CD14-positive monocyte (primary cell): ENCODE measurements at regions not wholly inside any gene's neighbourhood (a gene's known extent, or its start where the extent isn't known, plus 50 kb on each side); places are given as distances from the start of the nearest gene placed in this dataset.

Experiments used
- DNase-seq, 3 donors: peaks; one replicate each; pipeline ENCODE4 v3.0.0-alpha.2; 2011 to 2022
- H2AFZ ChIP-seq: 2 replicates; pipeline ENCODE4 v1.6.0; 2012; ENCODE audit warnings: mild to moderate bottlenecking, low read depth, low read length, inconsistent platforms; ENCODE audit not compliant: insufficient read depth, poor library complexity, severe bottlenecking
- H3K27ac ChIP-seq, 2 donors: 1 replicate in 1 of 2; 2 replicates in 1 of 2; pipeline ENCODE4 v1.5.1; 2012 to 2013; ENCODE audit warnings: low read length in 2 of 2, control low read depth in 1 of 2, inconsistent platforms in 1 of 2, low read depth in 1 of 2, mild to moderate bottlenecking in 1 of 2
- H3K27me3 ChIP-seq, 2 donors: one replicate each; pipeline versions ENCODE4 v1.6.0 to v1.6.1; 2011 to 2013; ENCODE audit warnings: low read length in 2 of 2; ENCODE audit not compliant: control insufficient read depth in 2 of 2, insufficient read depth in 2 of 2
- H3K36me3 ChIP-seq, 2 donors: replicated peaks in 1 of 2; 1 replicate in 1 of 2; 2 replicates in 1 of 2; pipeline versions ENCODE4 v1.5.1 to v1.6.1; 2012 to 2013; ENCODE audit warnings: low read length in 2 of 2, control low read depth in 1 of 2, inconsistent platforms in 1 of 2, mild to moderate bottlenecking in 1 of 2; ENCODE audit not compliant: insufficient read depth in 2 of 2, control insufficient read depth in 1 of 2
- H3K4me1 ChIP-seq, 2 donors: 1 replicate in 1 of 2; 2 replicates in 1 of 2; pipeline versions ENCODE4 v1.5.1 to v1.6.1; 2012 to 2013; ENCODE audit warnings: low read length in 2 of 2, control low read depth in 1 of 2, inconsistent platforms in 1 of 2, mild to moderate bottlenecking in 1 of 2, moderate library complexity in 1 of 2; ENCODE audit not compliant: insufficient read depth in 2 of 2, control insufficient read depth in 1 of 2
- H3K4me2 ChIP-seq: replicated peaks from 2 replicates; pipeline ENCODE3; 2012; ENCODE audit warnings: low read length, moderate library complexity, mild to moderate bottlenecking; ENCODE audit not compliant: poor library complexity, severe bottlenecking; ENCODE audit errors: extremely low read depth
- H3K4me3 ChIP-seq, 3 experiments: fragments of 200-600 bp in 1 of 3; sonication (generic) in 1 of 3; replicated peaks in 1 of 3; 1 replicate in 2 of 3; 2 replicates in 1 of 3; pipeline ENCODE4 v1.5.1; 2011 to 2013; ENCODE audit warnings: low read length in 3 of 3, mild to moderate bottlenecking in 3 of 3, control low read depth in 2 of 3, low read depth in 2 of 3, inconsistent platforms in 1 of 3, moderate library complexity in 1 of 3
- H3K79me2 ChIP-seq: 2 replicates; pipeline ENCODE4 v1.6.0; 2012; ENCODE audit warnings: mild to moderate bottlenecking, control low read depth, inconsistent platforms, low read length, moderate library complexity; ENCODE audit not compliant: insufficient read depth
- H3K9ac ChIP-seq: 2 replicates; pipeline ENCODE4 v1.6.0; 2017; ENCODE audit warnings: low read length, mild to moderate bottlenecking; ENCODE audit not compliant: insufficient read depth, poor library complexity, severe bottlenecking
- H3K9me3 ChIP-seq, 2 donors: replicated peaks in 1 of 2; 1 replicate in 1 of 2; 2 replicates in 1 of 2; pipeline versions ENCODE4 v1.5.1 to v1.6.1; 2012 to 2013; ENCODE audit warnings: low read length in 2 of 2, control low read depth in 1 of 2; ENCODE audit not compliant: control insufficient read depth in 1 of 2, insufficient read depth in 1 of 2
- H4K20me1 ChIP-seq: 2 replicates; pipeline ENCODE4 v1.6.0; 2012; ENCODE audit warnings: mild to moderate bottlenecking, low read length, control low read depth, moderate library complexity; ENCODE audit not compliant: insufficient read depth
- H3K27ac Mint-ChIP-seq, 7 donors: one replicate each; pipeline ENCODE4 v1.8.0; 2020; ENCODE audit warnings: mild to moderate bottlenecking in 7 of 7, mixed read lengths in 7 of 7, moderate library complexity in 6 of 7, inconsistent platforms in 2 of 7
- H3K27me3 Mint-ChIP-seq, 3 donors: one replicate each; pipeline ENCODE4 v1.8.0; 2021 to 2022; ENCODE audit warnings: low read depth in 3 of 3, mild to moderate bottlenecking in 3 of 3, mixed read lengths in 3 of 3, moderate library complexity in 3 of 3, inconsistent platforms in 1 of 3
- H3K36me3 Mint-ChIP-seq, 2 donors: one replicate each; pipeline ENCODE4 v1.8.0; 2020; ENCODE audit warnings: mixed read lengths in 2 of 2, inconsistent platforms in 1 of 2, mild to moderate bottlenecking in 1 of 2
- H3K4me1 Mint-ChIP-seq: one replicate; pipeline ENCODE4 v1.8.0; 2020; ENCODE audit warnings: mild to moderate bottlenecking, mixed read lengths
- H3K4me3 Mint-ChIP-seq, 2 donors: one replicate each; pipeline ENCODE4 v1.8.0; 2020; ENCODE audit warnings: mild to moderate bottlenecking in 2 of 2, mixed read lengths in 2 of 2, moderate library complexity in 1 of 2
- H3K9me3 Mint-ChIP-seq, 7 donors: one replicate each; pipeline ENCODE4 v1.8.0; 2020 to 2022; ENCODE audit warnings: mixed read lengths in 7 of 7, mild to moderate bottlenecking in 6 of 7, moderate library complexity in 6 of 7, inconsistent platforms in 2 of 7
- WGBS: methylation state at CpG from one replicate; pipeline ENCODE4 v1.1.5; 2013; ENCODE audit warnings: missing lambda C conversion rate; ENCODE audit not compliant: insufficient coverage; 5-methylcytosine and 5-hydroxymethylcytosine counted together
- intact Hi-C, 2 donors: fragments of 100-400 bp; cut with micrococcal nuclease; formaldehyde crosslinking; loops; one replicate each; pipeline versions ENCODE4 v1.15.0 to v1.15.1; 2023
- TF ChIP-seq, protein P1 (sequence below): fragments of 200-600 bp; IDR thresholded peaks from one replicate; pipeline ENCODE4 v1.8.0; 2022; ENCODE audit warnings: antibody characterized with exemption, mild to moderate bottlenecking

DNA sequence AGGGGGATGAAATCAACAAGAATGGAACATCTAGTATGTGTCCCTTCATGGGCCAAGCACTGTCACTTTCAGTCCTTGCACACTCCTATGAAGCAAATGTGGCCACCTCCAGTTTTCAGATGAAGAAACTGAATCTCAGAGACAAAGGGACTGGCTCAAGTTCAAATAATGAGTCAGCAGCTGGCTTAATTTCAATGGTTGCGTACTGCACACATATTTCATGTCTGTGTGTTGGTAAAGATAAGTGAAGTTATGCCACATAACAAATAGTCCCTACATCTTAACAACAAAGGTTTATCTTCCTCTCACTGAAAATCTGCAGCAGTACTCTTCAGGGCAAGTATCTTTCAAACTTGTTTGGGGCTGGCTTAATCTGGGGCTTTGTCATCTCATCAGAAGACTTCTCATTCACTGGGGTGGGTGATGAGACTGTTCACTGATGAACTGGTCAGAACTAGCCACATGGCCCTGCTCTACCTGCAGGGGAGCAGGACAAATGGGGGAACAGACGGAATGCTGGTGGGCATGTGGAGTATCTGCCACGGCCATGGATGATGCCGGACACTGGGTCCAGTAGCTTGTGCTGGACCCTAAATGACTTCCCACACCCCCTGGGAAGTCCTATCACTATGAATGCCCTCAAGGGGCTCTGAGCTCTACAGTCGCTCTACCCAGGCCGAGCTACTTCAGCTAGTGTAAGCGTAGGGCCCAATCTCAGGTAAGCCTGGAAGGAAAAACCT is 263.2 kb downstream of the CYP26B1 start:
- Mint-ChIP-seq H3K4me3 (no peak overlapping the region), H3K9me3 (peaks cover 9 to 27% (median 18%) of the 10 kb centered on the region in 7 donors)

DNA sequence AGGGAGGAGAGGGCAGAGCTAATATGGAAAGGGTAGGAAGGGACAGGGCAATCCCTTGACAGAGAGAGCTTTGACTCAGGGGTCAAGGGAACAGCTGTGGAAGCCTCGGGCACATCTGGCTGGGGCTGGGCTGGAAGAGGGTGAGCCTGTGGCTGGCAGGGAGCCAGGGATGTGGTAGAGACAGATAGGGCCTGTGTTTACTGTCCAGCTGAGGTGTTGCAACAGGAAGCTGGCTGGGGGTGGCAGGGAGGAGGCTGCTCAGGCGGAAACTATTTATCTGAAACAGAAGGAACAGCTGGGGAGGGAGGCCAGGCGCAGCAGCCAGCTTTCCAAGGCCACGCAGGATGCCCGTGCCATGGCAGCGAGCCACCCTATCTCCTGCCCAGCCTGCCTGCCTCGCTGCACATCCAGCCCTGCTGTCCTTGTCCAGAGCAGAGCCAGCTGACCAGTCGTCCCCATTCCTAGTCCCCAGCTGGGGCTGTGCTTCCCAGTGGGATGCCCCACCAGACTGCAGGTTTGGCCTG is 264.7 kb downstream of the CYP26B1 start:
- Histone ChIP-seq H3K9ac (peak overlapping the region; percentile 19), H4K20me1 (no peaks in the 10 kb centered on the region), H3K4me2 (peak overlapping the region; percentile 56), H3K79me2 (no peaks in the 10 kb centered on the region), H3K27me3 (no peaks in the 10 kb centered on the region), H3K27ac (peak overlapping the region in 1 of 2 donors; percentile 25), H2AFZ (no peak overlapping the region), H3K4me3 (peak overlapping the region in 1 of 3 experiments; percentile 34), H3K9me3 (peaks cover 11 to 19% of the 10 kb centered on the region in 2 donors), H3K4me1 (peaks cover 22 to 27% of the 10 kb centered on the region in 2 donors), H3K36me3 (no peaks in the 10 kb centered on the region)
- no peaks in the 10 kb centered on the region for H3K36me3 Mint-ChIP-seq
- TF ChIP-seq, protein P1, sequence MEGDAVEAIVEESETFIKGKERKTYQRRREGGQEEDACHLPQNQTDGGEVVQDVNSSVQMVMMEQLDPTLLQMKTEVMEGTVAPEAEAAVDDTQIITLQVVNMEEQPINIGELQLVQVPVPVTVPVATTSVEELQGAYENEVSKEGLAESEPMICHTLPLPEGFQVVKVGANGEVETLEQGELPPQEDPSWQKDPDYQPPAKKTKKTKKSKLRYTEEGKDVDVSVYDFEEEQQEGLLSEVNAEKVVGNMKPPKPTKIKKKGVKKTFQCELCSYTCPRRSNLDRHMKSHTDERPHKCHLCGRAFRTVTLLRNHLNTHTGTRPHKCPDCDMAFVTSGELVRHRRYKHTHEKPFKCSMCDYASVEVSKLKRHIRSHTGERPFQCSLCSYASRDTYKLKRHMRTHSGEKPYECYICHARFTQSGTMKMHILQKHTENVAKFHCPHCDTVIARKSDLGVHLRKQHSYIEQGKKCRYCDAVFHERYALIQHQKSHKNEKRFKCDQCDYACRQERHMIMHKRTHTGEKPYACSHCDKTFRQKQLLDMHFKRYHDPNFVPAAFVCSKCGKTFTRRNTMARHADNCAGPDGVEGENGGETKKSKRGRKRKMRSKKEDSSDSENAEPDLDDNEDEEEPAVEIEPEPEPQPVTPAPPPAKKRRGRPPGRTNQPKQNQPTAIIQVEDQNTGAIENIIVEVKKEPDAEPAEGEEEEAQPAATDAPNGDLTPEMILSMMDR: no peak
- peaks cover 27% of the 10 kb centered on the region for H3K4me1 Mint-ChIP-seq
- peak overlapping the region in 3 of 7 donors; percentile 0 to 66 (median 51) for H3K27ac Mint-ChIP-seq
- intact Hi-C loops: no loop called here
- peaks cover 9 to 27% (median 19%) of the 10 kb centered on the region in 7 donors for H3K9me3 Mint-ChIP-seq
- DNase-seq: peak; percentile 12 to 24 (median 18)
- H3K27me3 Mint-ChIP-seq: peaks cover 9 to 15% (median 11%) of the 10 kb centered on the region in 3 donors
- H3K4me3 Mint-ChIP-seq: peak overlapping the region in 1 of 2 donors; percentile 61
- 18% methylated on average over 8 of the region's 8 CpGs for WGBS

More for the DNA sequence above, 263.2 kb downstream of the CYP26B1 start:
- Histone ChIP-seq H3K79me2 (no peaks in the 10 kb centered on the region), H3K9ac (no peak overlapping the region), H4K20me1 (no peaks in the 10 kb centered on the region), H3K36me3 (no peaks in the 10 kb centered on the region), H3K4me2 (peak overlapping the region; percentile 1), H3K27me3 (no peaks in the 10 kb centered on the region), H3K4me1 (peaks cover 22 to 27% of the 10 kb centered on the region in 2 donors), H3K4me3 (no peak overlapping the region), H3K9me3 (peaks cover 11 to 19% of the 10 kb centered on the region in 2 donors), H2AFZ (no peak overlapping the region), H3K27ac (no peak overlapping the region)
- intact Hi-C loops: no loop called here
- Mint-ChIP-seq H3K36me3 (no peaks in the 10 kb centered on the region), H3K27me3 (peaks cover 7 to 20% (median 10%) of the 10 kb centered on the region in 3 donors), H3K27ac (peak overlapping the region in 1 of 7 donors; percentile 44), H3K4me1 (peaks cover 27% of the 10 kb centered on the region)
- TF ChIP-seq, protein P1: no peak
- DNase-seq: no peak
- WGBS: 100% methylated on average over 4 of the region's 7 CpGs
